Endothelial cell of umbilical vein (primary cell): ENCODE measurements at regions not wholly inside any gene's neighbourhood (a gene's known extent, or its start where the extent isn't known, plus 50 kb on each side); places are given as distances from the start of the nearest gene placed in this dataset.

Experiments used
- EZH2 ChIP-seq: IDR thresholded peaks from 2 replicates; pipeline ENCODE4 v1.6.1; 2012; ENCODE audit warnings: borderline replicate concordance, low read depth, mild to moderate bottlenecking, moderate library complexity, low read length, inconsistent platforms; ENCODE audit not compliant: severe bottlenecking
- MYC ChIP-seq: IDR thresholded peaks from one replicate; pipeline ENCODE4 v1.6.1; 2011; ENCODE audit warnings: mild to moderate bottlenecking, low read depth, low read length
- POLR2A ChIP-seq: IDR thresholded peaks from 2 replicates; pipeline ENCODE4 v1.6.1; 2012; ENCODE audit warnings: low read depth, mild to moderate bottlenecking, control low read depth, low read length
- TF ChIP-seq, protein P1 (sequence below), 2 donors: IDR thresholded peaks; 1 replicate in 1 of 2; 2 replicates in 1 of 2; pipeline ENCODE4 v1.5.1; 2011; ENCODE audit warnings: low read length in 2 of 2, mild to moderate bottlenecking in 2 of 2, moderate library complexity in 2 of 2, control low read depth in 1 of 2, inconsistent platforms in 1 of 2, low read depth in 1 of 2; ENCODE audit not compliant: insufficient read depth in 1 of 2; ENCODE audit errors: extremely low read depth in 1 of 2

DNA sequence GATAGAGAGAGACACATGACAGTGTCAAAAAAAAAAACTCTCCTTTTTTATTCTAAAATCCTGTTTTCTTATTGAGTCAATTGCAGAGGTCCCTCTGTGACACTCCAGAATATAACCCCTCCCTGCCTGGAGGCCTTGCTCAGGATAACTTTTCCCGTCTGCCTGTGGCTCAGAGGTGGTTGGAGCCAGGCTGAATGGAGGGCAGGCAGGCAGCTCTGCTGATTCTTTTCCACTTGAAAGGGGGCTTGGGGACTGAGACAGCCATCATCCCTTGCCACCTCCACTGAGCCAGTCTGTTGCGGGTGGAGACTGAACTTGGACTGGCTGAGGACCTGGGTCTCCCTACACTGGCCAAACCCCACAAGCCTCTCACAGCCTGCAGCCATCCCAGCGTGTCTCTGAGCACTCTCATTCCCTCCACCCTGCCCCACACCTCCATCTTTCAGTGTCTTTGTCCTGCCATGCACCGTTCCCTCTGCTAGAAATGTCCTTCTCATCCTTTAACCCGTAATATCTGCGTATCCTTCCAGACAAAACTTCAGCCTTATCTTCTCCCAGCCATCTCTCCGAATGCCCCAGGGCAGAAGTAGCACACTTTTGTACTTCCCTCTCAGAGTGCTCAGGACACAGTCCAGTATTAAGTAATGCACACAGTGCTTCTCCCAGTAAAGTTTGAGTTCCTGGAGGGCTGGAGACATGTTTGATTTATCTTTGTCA lies 139.9 kb downstream of the CHIC2 start:
- TF ChIP-seq MYC (no peak), EZH2 (no peak), POLR2A (no peak)
- TF ChIP-seq, protein P1, sequence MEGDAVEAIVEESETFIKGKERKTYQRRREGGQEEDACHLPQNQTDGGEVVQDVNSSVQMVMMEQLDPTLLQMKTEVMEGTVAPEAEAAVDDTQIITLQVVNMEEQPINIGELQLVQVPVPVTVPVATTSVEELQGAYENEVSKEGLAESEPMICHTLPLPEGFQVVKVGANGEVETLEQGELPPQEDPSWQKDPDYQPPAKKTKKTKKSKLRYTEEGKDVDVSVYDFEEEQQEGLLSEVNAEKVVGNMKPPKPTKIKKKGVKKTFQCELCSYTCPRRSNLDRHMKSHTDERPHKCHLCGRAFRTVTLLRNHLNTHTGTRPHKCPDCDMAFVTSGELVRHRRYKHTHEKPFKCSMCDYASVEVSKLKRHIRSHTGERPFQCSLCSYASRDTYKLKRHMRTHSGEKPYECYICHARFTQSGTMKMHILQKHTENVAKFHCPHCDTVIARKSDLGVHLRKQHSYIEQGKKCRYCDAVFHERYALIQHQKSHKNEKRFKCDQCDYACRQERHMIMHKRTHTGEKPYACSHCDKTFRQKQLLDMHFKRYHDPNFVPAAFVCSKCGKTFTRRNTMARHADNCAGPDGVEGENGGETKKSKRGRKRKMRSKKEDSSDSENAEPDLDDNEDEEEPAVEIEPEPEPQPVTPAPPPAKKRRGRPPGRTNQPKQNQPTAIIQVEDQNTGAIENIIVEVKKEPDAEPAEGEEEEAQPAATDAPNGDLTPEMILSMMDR (IDR thresholded peaks at IDR 0.05; ENCODE audit: extremely low read depth in 1 of 2, insufficient read depth in 1 of 2, low read depth in 1 of 2, low read length in 2 of 2), result no peak
